ENCODE measurements at regions not wholly inside any gene's neighbourhood (a gene's known extent, or its start where the extent isn't known, plus 50 kb on each side); places are given as distances from the start of the nearest gene placed in this dataset.

- no peak overlapping the region for H3K4me3 ChIP-seq (ENCODE audit: low read depth, low read length)
- no peak for DNase-seq (ENCODE audit: low read depth)
- no peak for TF ChIP-seq CTCF (conservative IDR thresholded peaks at IDR 0.05; ENCODE audit: low read depth, low read length)
These were observed 358.0 kb downstream of the C16orf95 start for GRCh38 chr16:86959091-86959651.

DNA sequence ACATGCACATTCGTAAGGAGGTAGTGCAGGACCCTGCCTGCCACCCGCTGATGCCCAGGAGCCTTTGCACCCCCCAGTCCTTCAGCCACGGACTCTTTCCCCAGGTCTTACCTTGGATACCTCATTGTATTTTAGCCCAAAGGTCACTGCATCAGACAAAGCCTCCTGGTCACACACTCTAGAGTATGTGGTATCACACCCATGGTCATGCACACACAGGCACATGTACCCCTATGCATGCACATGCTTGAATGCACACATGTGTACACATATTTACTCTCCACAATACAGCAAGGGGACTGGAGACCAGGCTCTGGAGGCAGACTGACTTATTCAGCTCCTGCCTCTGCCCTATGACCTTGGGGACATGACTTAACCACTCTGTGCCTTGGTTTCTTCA lies 357.5 kb downstream of the C16orf95 start:
- TF ChIP-seq CTCF (conservative IDR thresholded peaks at IDR 0.05; ENCODE audit: low read depth, low read length), result no peak
- DNase-seq (ENCODE audit: low read depth), result no peak
- no peak overlapping the region for H3K4me3 ChIP-seq (ENCODE audit: low read depth, low read length)

DNA sequence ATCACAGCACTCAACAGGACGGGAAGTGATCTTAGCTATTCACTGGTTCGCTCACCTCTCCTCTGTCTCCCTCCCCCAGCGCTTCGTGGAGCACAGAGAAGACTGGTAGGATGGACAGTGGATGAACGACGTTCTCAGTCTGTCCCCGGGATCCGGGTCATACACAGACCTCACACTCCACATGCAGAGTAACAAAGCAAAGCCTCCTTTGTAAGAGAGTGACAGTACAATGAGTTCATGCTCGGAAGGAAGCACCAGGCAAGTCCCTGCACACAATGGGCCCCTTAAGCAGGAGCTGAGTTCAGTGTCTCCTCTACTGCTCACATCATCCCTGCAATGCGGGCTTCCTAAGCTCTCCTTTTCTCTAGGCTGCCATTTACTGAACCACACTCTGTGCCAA lies 356.9 kb downstream of the C16orf95 start:
- no peak for DNase-seq (ENCODE audit: low read depth)
- no peak for TF ChIP-seq CTCF (conservative IDR thresholded peaks at IDR 0.05; ENCODE audit: low read depth, low read length)
- H3K4me3 ChIP-seq (ENCODE audit: low read depth, low read length), result no peak overlapping the region

DNA sequence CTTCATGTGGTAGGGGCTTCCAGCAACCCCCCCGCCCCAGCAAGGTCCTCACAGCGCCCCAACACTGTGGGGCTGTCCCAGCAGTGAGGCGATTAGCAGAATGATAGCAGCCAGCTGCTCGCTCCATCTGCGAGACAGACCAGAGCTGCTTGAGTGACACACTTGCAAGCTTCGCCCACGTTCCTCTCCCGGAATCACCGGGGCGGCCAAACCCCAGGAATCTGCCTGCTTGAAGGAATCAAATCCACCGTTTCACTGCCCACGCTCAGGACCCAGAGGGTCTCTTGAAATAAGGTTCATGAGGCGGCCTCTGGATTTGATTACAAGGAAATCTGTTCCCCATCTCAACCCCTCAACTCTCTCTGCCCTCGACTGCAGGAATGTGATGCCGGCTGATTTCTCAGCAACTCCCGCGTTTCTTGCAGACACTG lies 356.0 kb downstream of the C16orf95 start:
- H3K4me3 ChIP-seq (ENCODE audit: low read depth, low read length), result no peak overlapping the region
- TF ChIP-seq CTCF (conservative IDR thresholded peaks at IDR 0.05; ENCODE audit: low read depth, low read length), result no peak
- DNase-seq (ENCODE audit: low read depth), result peak; percentile 36

DNA sequence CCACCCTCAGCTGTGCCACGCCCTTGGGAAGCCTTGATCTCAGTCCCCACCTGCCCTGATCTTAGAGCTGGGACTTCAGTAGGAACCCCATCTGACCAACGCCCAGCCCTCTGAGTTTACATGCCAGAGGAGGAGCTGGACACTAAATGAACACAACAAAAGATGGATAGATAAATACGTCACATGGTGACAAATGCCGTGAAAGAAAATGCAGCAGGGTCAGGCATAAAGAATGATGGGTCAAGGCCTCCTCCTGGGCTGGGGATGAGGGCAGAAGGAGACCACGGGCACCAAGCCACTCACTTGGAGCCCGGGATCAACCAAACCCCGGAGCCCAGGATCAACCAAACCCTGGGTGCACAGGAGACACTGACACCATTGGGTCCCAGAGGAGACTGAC lies 354.9 kb downstream of the C16orf95 start:
- no peak overlapping the region for H3K4me3 ChIP-seq (ENCODE audit: low read depth, low read length)
- TF ChIP-seq CTCF (conservative IDR thresholded peaks at IDR 0.05; ENCODE audit: low read depth, low read length), result no peak
- no peak for DNase-seq (ENCODE audit: low read depth)

DNA sequence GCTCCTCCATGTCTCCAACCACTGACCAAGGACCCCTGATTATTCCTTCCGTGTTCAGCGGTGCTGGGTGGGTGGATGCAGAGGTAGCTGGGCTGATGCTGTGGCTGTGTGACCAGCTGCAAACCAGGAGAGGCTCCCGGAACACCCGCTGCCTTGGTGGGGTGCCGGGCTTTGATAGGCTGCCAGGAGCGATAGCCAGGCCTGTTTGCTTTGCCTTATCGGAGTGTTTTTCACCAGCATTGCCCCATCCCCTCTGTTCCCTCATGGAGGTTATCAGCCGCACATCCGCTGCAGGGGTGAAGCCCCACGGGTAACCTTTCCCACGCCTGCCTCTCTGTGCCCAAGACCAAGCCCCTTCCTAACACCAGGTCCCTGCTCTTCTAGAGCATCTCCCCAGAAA lies 354.3 kb downstream of the C16orf95 start:
- TF ChIP-seq CTCF (conservative IDR thresholded peaks at IDR 0.05; ENCODE audit: low read depth, low read length), result no peak
- H3K4me3 ChIP-seq (ENCODE audit: low read depth, low read length), result no peak overlapping the region
- no peak for DNase-seq (ENCODE audit: low read depth)
